Omental fat pad (tissue), 3 donors: ENCODE measurements at regions not wholly inside any gene's neighbourhood (a gene's known extent, or its start where the extent isn't known, plus 50 kb on each side); places are given as distances from the start of the nearest gene placed in this dataset.

Experiments
- ATAC-seq: fragments of 150-250 bp; one replicate; pipeline ENCODE4 v1.9.1; 2016; ENCODE audit warnings: mild to moderate bottlenecking, moderate library complexity; ENCODE audit not compliant: low FRiP score
- DNase-seq: peaks from one replicate; pipeline ENCODE4 v3.0.0-alpha.2; 2019; ENCODE audit warnings: low spot score
- TF ChIP-seq, protein P1 (sequence below), 3 donors: fragments of 450-650 bp; IDR thresholded peaks; one replicate each; pipeline ENCODE4 v1.5.1; 2016 to 2017; ENCODE audit warnings: antibody characterized with exemption in 3 of 3, mild to moderate bottlenecking in 3 of 3, moderate library complexity in 2 of 3

DNA sequence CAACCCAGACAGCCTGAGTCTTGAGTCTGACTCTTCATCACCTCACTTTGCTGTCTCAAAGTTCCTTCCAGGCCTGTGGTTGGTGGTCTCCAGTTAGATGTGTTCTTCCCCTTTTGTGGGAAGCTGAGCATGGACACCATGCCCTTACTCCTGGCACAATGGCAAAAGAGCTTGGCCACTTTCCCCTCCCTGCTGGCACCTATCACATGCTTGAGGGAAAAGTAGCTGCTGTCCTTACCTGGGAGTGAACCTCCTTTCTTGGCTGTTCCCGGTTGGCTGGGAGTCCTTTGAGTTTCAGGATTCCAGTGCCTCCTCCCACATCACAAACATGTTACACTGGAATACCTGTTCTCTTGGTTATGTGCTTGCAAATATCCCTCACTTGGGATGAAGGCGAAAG, 97.8 kb downstream of the GATA6 start:
- ATAC-seq (no peak), DNase-seq (no peak)
- TF ChIP-seq, protein P1, sequence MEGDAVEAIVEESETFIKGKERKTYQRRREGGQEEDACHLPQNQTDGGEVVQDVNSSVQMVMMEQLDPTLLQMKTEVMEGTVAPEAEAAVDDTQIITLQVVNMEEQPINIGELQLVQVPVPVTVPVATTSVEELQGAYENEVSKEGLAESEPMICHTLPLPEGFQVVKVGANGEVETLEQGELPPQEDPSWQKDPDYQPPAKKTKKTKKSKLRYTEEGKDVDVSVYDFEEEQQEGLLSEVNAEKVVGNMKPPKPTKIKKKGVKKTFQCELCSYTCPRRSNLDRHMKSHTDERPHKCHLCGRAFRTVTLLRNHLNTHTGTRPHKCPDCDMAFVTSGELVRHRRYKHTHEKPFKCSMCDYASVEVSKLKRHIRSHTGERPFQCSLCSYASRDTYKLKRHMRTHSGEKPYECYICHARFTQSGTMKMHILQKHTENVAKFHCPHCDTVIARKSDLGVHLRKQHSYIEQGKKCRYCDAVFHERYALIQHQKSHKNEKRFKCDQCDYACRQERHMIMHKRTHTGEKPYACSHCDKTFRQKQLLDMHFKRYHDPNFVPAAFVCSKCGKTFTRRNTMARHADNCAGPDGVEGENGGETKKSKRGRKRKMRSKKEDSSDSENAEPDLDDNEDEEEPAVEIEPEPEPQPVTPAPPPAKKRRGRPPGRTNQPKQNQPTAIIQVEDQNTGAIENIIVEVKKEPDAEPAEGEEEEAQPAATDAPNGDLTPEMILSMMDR (IDR thresholded peaks at IDR 0.05): no peak

DNA sequence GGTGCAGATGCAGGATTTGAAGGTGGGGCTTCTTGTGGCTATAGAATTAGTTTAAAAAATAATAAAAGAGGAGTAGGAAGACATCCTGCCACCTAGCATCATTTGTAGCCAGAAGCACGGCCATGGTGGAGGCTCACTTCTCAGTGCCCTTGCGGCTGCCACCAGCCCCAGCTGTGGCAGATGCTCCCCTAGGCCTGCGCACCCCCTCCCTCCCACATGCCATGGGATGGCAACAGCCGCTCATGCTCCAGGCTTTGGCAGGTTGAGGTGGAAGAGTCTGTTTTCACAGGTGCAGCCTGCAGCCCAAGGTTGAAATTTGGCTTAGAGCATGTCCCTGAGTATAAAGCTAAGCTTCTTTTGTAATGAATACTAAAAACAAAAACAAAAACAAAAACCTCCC, 96.4 kb downstream of the GATA6 start:
- DNase-seq: no peak
- TF ChIP-seq, protein P1 (IDR thresholded peaks at IDR 0.05): no peak
- ATAC-seq: no peak

- TF ChIP-seq, protein P1 (IDR thresholded peaks at IDR 0.05): no peak
- DNase-seq (no peak), ATAC-seq (no peak)
Observed at GRCh38 chr18:22260208-22260820, 90.9 kb downstream of the GATA6 start.

DNA sequence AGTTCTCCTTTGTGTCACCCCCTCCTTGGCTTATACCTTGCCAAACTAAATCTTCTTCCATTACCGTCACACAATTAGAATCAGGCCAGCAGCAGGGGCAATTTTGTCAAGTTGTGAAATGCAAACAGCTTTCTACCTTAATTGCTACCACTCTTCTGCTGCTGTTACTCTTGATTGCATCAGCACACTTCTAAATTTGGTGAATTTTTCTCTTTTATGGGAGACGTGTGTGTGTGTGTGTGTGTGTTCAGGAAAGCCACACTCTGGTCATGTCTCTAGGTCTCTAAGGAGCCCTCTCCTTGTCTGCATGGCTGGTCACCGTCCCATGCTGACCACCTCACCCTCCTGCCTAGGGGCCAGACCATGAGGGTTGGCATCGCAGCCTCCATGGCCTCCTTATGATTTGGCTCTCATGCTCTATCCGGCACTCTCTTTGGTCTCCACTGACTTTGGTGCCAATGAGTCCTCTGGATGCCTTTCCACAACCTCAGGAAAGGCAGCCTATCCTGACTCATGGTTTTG, 87.7 kb downstream of the GATA6 start:
- TF ChIP-seq, protein P1 (IDR thresholded peaks at IDR 0.05): no peak
- DNase-seq (no peak), ATAC-seq (no peak)

GRCh38 chr18:22254088-22254487, 84.7 kb downstream of the GATA6 start:
- ATAC-seq (no peak), DNase-seq (no peak)
- TF ChIP-seq, protein P1 (IDR thresholded peaks at IDR 0.05): no peak

GRCh38 chr18:22253676-22254075, 84.3 kb downstream of the GATA6 start:
- TF ChIP-seq, protein P1 (IDR thresholded peaks at IDR 0.05): no peak
- DNase-seq: no peak
- ATAC-seq: no peak

- ATAC-seq (peak; percentile 43), DNase-seq (no peak)
- TF ChIP-seq, protein P1 (IDR thresholded peaks at IDR 0.05): no peak
Observed at GRCh38 chr18:22253156-22253555, 83.8 kb downstream of the GATA6 start.
